Panc1 (cell line): ENCODE measurements at regions not wholly inside any gene's neighbourhood (a gene's known extent, or its start where the extent isn't known, plus 50 kb on each side); places are given as distances from the start of the nearest gene placed in this dataset.

Source experiments
- CTCF ChIP-seq: fragments of 450-650 bp; IDR thresholded peaks from 2 replicates; pipeline ENCODE4 v1.5.1; 2017; ENCODE audit warnings: mild to moderate bottlenecking
- POLR2AphosphoS5 ChIP-seq: IDR thresholded peaks from 2 replicates; pipeline ENCODE4 v1.6.1; 2012; ENCODE audit warnings: mild to moderate bottlenecking, low read depth, low read length, moderate library complexity

DNA sequence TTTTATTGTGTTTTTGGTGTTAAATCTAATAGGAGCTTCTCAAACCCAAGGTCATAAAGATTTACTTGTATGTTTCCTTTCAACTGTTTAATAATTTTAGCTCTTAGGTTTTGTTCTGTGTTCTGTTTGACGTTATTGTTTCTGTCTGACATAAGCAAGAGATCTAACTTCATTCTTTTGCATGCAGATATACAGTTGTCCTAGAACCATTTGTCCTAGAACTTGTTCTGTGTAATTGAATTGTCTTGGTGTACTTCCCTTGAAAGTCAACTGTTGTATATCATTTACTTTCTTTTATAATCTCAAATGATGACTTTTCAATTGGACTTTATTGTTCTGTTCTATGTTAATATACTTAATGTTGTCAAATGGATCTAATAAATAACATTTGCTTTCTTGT, 977.1 kb downstream of the FAT4 start:
- no peak for TF ChIP-seq CTCF
- no peak for TF ChIP-seq POLR2AphosphoS5
